Ishikawa (cell line): ENCODE measurements at regions not wholly inside any gene's neighbourhood (a gene's known extent, or its start where the extent isn't known, plus 50 kb on each side); places are given as distances from the start of the nearest gene placed in this dataset.

Experiments
- CEBPB ChIP-seq: IDR thresholded peaks from 2 replicates; pipeline ENCODE4 v1.6.1; 2012
- CREB1 ChIP-seq: IDR thresholded peaks from 2 replicates; pipeline ENCODE4 v1.6.1; 2012; ENCODE audit warnings: low read depth
- EGR1 ChIP-seq: IDR thresholded peaks from 2 replicates; pipeline ENCODE4 v1.6.1; 2012
- EP300 ChIP-seq: IDR thresholded peaks from 2 replicates; pipeline ENCODE4 v1.6.1; 2012; ENCODE audit warnings: borderline replicate concordance
- FOXM1 ChIP-seq: IDR thresholded peaks from 2 replicates; pipeline ENCODE4 v1.6.1; 2012; ENCODE audit warnings: low read depth, borderline replicate concordance
- NFIC ChIP-seq: IDR thresholded peaks from 2 replicates; pipeline ENCODE4 v1.6.1; 2012
- RAD21 ChIP-seq: IDR thresholded peaks from 2 replicates; pipeline ENCODE4 v1.6.1; 2012; ENCODE audit warnings: low read depth
- REST ChIP-seq: IDR thresholded peaks from 2 replicates; pipeline ENCODE4 v1.6.1; 2012; ENCODE audit warnings: low read depth, mild to moderate bottlenecking
- TAF1 ChIP-seq: IDR thresholded peaks from 2 replicates; pipeline ENCODE4 v1.6.1; 2012; ENCODE audit warnings: low read depth, mild to moderate bottlenecking
- TCF12 ChIP-seq: IDR thresholded peaks from 2 replicates; pipeline ENCODE4 v1.6.1; 2012; ENCODE audit warnings: low read depth
- TEAD4 ChIP-seq: IDR thresholded peaks from 2 replicates; pipeline ENCODE4 v1.6.1; 2012
- YY1 ChIP-seq: IDR thresholded peaks from 2 replicates; pipeline ENCODE4 v1.6.1; 2012; ENCODE audit warnings: low read depth
- ZBTB7A ChIP-seq: IDR thresholded peaks from 2 replicates; pipeline ENCODE4 v1.6.1; 2012; ENCODE audit warnings: low read depth
- TF ChIP-seq, protein P1 (sequence below): IDR thresholded peaks from 2 replicates; pipeline ENCODE4 v1.6.1; 2012
- TF ChIP-seq, protein P2 (sequence below): IDR thresholded peaks from 2 replicates; pipeline ENCODE4 v1.6.1; 2012

DNA sequence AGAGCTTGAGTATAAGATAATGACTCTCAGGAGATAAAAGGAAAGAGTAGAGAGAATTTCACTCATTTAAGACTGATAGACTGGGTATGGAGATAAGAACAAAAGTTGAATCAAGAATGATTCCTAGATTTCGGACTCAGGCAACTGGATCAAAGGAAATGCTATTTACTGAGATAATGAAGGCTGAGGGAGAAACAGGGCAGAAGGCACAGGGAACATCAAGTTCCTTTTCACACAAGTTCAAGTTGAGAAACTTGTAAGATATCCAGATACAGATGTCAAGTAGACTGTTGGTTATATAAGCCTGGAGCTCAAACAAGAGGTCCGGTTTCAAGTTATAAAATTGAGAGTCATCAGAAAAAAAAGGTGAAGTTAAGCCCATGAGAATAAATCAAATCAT, 360.8 kb downstream of the TNS1 start:
- TF ChIP-seq, protein P1, sequence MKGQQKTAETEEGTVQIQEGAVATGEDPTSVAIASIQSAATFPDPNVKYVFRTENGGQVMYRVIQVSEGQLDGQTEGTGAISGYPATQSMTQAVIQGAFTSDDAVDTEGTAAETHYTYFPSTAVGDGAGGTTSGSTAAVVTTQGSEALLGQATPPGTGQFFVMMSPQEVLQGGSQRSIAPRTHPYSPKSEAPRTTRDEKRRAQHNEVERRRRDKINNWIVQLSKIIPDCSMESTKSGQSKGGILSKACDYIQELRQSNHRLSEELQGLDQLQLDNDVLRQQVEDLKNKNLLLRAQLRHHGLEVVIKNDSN: no peak
- TF ChIP-seq ZBTB7A (no peak), TAF1 (no peak), CREB1 (no peak), CEBPB (no peak), REST (no peak), EP300 (no peak), FOXM1 (no peak), RAD21 (no peak), EGR1 (no peak), TCF12 (no peak), NFIC (no peak), YY1 (no peak), TEAD4 (no peak)
- TF ChIP-seq, protein P2, sequence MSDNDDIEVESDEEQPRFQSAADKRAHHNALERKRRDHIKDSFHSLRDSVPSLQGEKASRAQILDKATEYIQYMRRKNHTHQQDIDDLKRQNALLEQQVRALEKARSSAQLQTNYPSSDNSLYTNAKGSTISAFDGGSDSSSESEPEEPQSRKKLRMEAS: no peak

DNA sequence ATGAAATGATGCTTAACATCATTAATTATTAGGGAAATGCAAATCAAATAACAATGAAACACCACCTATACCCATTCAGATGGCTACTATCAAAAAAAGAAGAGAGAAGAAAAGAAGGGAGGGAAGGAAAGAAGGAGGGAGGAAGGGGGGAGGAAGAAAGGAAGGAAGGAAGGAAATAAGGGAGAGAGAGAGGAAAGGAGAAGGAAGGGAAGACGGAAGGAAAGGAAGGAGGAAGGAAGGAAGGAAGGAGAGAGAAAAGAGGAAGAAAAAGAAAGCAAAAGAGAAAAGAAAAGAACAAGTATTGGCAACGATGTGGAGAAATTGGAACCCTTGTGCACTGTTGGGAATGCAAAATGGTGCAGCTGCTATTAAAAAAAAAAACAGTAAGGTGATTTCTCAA, 363.3 kb downstream of the TNS1 start:
- TF ChIP-seq FOXM1 (no peak), YY1 (no peak), TEAD4 (no peak), ZBTB7A (no peak), REST (no peak), TCF12 (no peak)
- TF ChIP-seq, protein P1: no peak

GRCh38 chr2:217638533-217638932, 364.3 kb downstream of the TNS1 start:
- TF ChIP-seq, protein P2: no peak
- TF ChIP-seq EGR1 (no peak), YY1 (no peak), TEAD4 (no peak), TCF12 (no peak), ZBTB7A (no peak), TAF1 (no peak), FOXM1 (no peak), REST (no peak)
- TF ChIP-seq, protein P1: no peak

GRCh38 chr2:217638031-217638430, 364.8 kb downstream of the TNS1 start:
- TF ChIP-seq TAF1 (no peak), FOXM1 (no peak), YY1 (no peak)
- TF ChIP-seq, protein P2: no peak
